GM18909 (cell line): ENCODE measurements at regions not wholly inside any gene's neighbourhood (a gene's known extent, or its start where the extent isn't known, plus 50 kb on each side); places are given as distances from the start of the nearest gene placed in this dataset.

Source experiments
- ATAC-seq: cut with Tn5 transposase; IDR thresholded peaks from one replicate; pipeline ENCODE4 v1.9.1; 2021; ENCODE audit warnings: mild to moderate bottlenecking; ENCODE audit not compliant: unreplicated experiment, poor library complexity

DNA sequence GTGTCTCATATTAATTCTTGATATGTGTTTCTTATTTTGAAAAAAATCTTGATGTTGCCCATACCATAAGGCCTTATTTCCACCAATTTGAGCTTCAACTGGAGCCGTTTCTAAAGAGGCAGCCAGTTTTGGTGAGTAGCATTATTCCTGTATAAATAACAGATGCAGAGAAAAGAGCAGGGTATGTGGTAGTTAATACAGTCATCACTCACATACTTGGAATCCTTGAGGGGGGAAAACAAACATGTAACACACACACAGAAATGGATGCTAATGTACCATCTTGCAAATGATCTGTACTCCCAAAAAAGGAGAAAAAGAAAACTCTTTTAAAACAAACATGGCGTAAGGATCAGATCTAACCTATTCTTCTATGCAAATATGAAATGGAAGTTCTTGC lies 389.7 kb downstream of the GPM6A start:
- ATAC-seq = no peak

DNA sequence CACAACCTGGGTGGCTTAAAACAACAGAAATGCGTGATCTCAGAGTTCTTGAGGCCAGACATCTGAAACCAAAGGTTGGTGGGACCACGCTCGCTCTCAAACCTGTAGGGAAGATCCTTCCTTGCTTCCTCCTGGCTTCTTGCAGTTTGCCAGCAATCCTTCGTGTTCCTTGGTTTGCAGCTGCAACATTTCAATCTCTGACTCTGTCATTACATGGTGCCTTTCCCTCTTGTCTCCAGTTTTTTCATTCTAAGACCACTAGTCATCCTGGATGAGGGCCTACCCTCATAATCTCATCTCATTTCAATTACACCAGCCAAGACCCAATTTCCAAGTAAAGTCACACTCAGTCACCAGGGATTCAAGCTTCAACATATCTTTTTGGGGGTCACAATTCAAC lies 388.0 kb downstream of the GPM6A start:
- no peak for ATAC-seq

DNA sequence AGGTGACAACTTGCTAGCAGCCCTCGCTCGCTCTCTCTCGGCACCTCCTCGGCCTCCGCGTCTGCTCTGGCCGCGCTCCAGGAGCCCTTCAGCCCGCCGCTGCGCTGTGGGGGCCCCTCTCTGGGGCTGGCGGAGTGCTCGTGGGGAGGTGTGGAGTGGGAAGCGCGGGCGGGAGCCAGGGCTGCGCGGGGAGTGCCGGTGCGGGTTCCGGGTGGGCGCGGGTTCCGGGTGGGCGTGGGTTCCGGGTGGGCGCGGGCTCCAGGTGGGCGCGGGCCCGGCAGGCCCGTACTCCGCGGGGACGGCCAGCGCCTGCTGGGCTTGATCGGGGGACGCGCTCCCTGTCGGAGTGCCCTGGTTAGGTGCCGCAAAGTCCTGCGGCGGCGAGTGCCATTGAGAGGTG lies 384.3 kb downstream of the GPM6A start:
- no peak for ATAC-seq

DNA sequence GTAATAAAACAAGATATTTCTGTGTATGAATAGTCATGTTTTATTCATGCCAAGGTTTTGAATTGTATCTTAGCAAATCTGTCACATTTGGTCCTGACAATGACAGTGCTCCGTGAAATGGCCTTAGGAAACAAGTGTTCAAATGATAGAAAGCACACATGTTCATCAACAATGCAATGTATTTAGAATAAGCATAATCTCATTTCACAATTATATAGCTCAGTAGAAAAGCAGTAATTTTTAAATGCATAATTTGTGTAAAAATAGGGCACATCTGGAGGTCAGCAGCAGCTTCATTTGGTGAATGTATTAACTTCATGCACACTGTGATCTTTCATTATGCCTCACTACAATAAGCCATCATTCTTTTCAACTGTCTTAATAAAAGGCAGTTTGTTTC lies 380.4 kb downstream of the GPM6A start:
- ATAC-seq = no peak

DNA sequence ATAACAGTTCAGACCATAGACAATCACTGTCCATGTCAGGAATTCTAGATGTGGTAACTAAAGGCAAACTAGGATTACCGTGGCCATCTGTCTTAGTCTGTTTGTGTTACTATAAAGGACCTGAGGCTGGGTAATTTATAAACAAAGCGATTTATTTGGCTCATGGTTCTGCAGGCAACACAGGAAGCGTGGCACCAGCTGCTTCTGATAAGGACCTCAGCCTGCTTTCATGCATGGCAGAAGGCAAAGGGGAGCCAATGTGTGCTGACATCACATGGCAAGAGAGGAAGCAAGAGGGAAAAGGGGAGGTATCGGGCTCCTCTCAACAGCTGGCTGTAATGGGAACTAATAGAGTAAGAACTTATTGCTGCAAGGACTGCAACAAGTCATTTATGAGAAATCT lies 376.7 kb downstream of the GPM6A start:
- no peak for ATAC-seq

DNA sequence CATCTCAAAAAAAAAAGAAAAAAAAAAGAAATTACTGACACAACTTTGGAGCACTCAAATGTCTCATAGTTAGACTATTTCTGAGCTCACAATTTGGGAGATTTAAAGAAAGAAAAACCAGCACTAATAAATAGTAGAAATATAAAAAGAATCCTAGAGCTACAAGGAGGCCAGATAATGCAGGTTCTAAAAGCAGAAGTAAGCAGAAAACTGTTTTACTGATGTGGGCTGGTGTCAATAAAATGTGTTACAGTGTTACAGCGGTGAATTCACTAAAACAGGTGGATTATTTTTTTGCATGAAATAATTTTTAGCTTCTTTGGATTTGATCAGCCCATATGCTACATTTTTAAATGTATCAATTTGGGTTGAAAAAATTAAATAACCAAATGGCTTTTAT lies 375.9 kb downstream of the GPM6A start:
- no peak for ATAC-seq

DNA sequence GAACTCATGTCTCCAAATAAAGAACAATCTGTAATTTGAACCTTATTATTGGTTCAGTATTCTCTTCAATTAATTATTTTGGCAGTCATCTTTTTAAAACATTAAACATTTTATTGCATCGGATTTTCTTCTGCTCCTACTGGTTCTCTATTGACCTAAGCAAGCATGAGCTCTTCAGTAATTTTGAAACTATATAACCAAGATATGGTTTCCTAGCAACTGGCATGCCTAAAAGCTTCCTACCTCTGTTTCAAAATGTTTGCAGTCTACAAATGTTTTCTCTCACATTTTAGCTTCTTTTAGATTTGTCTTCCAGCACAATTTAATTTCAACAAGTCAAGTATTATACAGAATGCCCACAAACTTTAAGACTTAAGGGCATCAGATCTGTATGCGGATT lies 371.3 kb downstream of the GPM6A start:
- ATAC-seq = no peak

DNA sequence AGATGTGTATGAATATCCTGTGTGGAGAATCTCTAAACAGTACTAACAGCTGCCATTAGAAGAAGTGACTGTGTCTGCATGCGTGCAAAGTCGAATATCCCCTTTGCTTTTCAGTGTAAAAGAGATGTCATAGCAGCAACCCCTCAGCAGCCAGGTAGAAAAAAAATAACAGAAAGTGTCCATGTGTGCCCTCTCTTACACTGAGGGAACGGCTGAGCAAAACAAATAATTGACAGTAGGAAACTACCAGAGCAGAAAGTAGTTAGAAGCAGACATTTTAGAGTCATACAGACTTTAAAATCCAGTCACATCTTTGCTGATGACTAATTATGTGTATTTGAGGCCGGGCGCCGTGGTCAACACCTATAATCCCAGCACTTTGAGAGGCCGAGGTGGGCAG lies 370.8 kb downstream of the GPM6A start:
- no peak for ATAC-seq

DNA sequence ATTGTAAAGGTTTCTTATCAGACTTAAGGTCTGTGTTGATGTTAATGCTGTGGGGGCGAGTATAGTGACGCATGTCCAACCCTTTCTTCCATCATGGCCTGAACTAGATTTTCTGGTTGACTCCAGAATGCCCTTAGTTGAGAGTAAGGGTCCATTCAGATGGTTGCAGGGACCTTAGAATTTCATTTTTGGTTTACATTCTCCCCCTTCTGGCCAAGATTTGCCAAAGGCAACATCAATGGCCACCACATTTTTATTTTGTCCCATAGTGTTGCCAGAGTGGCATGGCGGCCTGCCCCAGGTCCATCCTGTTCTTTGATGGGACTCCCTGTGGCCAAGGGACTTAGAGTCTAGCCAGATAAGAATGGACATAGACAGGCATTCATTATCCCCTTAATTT lies 368.5 kb downstream of the GPM6A start:
- no peak for ATAC-seq

DNA sequence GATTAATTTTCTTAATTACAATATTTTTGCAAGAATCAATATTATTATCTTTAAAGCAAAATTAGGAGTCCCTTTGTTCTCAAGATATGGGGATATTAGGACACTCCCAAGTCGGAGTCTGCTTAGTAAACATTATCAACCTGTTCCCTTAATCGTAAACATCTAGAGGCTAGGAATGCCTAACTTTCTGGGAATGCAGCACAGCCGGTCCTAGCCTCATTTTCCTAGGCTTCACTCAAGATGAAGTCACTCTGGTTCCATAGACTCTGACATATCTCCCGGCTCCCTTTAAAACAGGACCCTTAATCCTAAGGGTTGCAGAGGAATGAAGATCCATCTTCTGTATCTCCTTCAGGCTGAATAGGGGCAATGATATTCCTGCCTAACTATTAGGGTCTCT lies 367.6 kb downstream of the GPM6A start:
- ATAC-seq = no peak

DNA sequence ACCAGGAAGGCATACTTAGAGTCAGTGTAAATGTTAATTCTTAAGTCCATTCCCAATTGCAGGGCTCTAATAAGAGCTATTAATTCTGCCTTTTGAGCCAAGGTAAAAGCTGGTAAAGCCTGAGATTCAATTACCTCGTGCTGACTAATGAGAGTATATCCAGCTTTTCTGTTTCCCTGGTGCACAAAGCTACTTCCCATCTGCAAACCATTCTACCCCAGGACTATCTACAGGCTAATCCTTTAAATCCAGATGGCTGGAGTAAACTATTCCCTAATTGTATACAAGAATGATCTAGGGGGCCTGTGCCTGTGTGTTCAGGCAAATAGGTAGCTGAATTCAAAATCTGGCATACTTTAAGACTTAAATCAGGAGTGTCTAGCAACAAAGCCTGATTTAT lies 365.0 kb downstream of the GPM6A start:
- ATAC-seq = no peak

DNA sequence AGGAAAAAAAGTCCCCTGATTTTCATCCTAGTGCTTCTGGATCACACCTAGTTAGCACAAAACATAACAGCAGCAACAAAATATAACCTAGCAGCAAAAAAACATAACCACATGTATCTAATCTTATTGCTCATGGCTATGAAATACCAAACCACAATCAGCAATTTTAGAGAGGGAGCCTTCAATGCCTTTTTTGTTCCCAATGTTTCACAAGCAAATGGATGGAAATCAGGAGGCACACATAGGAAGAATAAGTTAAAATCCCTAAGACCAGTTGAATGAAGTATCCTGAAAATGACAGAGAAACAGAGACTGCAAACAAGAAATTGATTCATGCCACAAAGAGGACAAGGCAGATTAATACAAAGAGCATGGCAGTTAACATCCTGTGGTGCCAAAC lies 361.6 kb downstream of the GPM6A start:
- ATAC-seq = no peak

DNA sequence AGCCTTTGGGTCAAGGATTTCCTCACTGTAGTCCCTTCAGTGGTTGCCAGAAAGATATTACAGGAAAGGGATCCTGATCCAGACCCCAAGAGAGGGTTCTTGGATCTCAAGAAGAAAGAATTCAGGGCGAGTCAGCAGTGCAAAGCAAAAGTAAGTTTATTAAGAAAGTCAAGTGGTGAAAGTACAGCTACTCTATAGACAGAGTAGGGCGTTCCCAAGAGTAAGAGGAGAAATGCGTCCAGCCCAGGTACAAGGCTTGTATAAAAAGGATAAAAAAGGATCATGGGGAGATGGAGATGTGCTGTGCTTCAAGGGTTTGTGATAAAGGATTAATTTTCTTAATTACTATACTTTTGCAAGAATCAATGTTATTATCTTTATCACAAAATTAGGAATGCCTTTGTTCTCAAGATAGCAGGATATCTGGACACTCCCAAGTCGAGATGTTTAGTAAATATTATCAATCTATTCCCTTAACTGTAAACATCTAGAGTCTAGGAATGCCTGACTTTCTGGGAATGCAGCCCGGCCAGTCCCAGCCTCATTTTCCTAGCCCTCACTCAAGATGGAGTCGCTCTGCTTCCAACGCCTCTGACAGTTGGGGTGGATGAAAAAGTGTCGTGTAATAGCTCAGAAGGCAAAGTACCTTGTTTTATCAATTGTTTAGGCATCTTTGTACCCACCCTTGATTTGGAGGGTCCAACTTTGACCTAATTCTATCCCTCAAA lies 360.7 kb downstream of the GPM6A start:
- ATAC-seq = no peak

DNA sequence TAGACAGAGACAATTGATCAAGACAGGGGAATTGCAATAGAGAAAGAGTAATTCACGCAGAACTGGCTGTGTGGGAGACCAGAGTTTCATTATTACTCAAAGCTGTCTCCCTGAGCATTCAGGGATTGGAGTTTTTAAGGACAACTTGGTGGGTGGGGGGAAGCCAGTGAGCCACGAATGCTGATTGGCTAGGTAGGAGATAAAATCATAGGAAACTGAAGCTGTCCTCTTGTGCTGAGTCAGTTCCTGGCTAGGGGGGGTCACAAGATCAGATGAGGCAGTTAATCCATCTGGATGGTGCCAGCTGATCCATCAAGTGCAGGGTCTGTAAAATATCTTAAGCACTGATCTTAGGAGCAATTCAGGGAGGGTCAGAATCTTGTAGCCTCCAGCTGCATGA lies 358.6 kb downstream of the GPM6A start:
- ATAC-seq = no peak

DNA sequence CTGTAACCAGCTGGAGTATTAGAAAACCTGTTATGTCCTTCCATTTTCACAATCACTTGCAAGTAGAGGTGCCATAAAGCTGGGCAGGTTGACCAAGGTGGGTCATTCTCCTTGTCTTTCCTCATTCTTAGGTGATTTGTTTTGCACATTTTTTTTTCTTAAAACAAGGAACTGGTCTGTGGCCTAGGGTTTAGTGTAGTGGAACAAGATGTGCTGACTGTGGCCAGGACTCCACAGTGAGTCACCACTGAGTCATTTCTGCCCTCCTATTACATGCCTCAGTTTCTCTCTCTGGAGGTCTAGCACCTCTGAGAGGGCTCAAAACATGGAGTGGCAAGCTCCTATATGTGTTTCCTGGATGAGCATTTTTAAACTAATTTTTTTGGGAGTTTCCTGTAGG lies 355.9 kb downstream of the GPM6A start:
- no peak for ATAC-seq

DNA sequence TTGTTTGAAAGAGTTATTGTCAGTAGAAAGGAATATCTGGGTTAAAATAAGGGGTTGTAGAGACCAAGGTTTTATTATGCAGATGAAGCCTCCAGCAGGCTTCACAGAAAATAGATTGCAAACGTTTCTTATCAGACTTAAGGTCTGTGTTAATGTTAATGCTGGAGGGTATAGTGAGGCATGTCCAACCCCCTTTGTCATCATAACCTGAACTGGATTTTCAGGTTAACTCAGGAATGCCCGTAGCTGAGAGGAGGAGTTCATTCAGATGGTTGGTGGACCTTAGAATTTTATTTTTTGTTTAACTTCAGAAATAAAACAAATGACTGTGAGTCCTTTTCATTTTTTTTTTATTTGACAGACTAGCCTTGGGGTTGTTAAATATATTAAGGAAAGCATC lies 354.1 kb downstream of the GPM6A start:
- no peak for ATAC-seq

DNA sequence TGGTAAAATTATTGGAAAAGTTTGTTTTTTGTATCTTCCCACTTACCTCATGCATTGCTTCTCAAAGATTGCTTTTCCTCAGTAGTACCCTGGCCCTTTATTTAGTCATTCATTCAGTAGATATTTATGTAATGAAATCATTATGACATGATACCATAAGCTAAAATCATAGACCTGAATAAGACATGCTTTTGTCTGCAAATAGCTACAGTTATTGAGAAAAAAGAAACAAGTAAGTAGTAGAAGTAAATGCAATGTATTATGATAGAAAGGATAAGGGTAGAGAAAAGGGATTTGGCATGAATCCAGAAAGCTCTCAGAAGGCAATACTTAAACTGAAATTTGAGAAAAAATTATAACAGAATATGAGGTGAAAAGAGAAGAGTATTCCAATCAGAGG lies 352.5 kb downstream of the GPM6A start:
- no peak for ATAC-seq

DNA sequence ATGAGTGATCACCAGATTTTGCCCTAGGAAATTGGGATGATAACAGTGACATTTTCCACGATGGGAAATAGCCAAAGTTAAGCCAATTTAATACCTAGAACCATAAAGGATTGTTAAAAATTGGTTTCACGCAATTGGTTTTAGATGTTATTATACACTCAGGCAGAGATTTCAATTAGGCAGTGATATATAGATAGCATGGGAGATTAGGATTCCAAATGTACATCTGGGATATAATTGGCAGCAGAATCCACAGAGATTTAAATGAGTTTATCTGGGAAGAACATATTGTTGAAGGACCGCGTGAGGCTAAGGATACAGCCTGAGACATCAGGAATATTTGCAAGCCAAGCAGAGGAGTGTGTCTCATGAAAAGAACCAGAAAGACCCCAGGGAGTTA lies 351.6 kb downstream of the GPM6A start:
- ATAC-seq = no peak

DNA sequence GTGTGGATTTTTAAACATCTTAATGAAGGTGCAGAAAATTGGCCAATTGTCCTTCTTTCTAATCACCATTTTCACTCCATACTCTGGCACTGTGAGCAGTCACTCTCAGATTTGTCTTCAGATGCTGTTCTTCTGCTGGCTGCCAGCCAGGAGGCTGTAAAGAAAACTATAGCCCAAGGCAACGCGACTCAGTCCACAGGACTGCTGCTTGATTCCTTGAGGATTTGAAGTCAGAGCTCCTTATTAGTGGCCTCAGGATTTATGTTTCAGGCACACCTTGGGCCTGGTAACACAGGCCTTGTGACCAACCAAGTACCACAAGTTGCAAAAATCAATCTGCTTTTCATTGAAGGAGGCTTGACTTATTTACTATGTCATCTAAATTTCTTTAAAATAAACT lies 342.6 kb downstream of the GPM6A start:
- ATAC-seq = no peak

DNA sequence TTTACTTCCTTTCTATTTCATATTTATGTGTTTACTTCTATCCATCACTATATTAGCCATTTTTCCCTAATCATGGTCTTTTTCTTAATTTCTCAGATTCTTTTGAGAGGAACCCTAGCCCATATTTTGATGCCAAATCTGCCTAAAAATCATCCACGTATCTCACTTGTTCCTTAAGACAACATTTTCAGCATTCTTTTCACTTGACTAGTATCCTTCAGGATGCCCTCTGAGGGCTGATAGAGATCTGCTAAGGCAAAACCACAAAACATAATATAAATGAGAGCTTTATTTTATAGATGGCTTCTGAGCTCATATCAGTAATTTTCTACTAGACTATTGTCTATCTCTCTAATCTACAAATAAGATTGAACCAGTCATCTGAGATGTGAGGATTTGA lies 341.9 kb downstream of the GPM6A start:
- ATAC-seq = no peak

DNA sequence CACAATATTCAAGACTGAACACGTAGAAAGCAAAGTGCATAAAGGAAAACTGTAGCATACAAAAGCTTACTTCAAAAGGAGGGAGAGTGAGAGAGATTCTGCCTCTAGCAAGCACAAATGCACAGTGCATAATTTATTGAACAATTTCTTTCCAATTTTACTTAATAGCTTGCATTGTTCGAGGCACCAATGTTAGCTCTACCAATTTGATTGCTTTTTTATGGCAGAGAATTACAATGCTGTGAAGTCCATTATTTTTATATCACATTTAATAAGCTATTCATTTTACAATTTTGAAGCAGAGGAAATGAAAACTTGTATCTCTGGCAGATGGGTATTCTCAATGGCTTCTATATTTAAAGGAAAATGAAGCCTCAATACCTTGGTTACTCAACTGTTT lies 331.7 kb downstream of the GPM6A start:
- ATAC-seq = no peak

DNA sequence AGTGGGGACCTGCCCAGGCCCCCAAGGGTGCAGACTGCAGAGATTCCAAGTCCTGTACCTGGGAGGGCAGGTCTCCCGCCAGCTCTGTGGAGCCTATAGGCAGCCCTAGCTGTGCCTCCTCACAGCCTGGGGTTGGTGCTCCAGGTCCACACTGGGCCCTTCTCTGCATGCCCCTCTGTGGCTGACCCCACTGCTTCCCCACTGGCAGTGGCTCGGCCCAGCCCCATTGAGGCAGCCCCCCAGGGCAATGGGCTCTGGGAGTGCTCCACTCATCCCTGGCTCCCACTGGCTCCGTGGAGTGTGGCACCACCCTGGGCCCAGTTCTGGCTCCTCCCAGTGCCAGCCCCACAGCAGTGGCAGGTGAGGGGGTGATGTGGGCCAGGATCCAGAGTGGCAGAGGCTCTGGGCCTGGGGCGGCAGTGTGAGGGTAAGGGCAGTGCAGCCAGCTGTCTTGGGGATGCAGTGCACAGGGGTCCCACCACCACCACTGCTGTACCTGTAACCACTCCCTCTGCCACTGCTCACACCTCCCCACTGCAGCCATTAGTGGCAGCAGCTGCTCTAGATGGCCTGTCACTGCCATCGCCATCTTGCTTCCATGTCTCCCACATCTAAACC lies 312.2 kb downstream of the GPM6A start:
- no peak for ATAC-seq
